Urothelium cell line (cell line): ENCODE measurements at regions not wholly inside any gene's neighbourhood (a gene's known extent, or its start where the extent isn't known, plus 50 kb on each side); places are given as distances from the start of the nearest gene placed in this dataset.

ENCODE experiments used
- DNase-seq: peaks from one replicate; pipeline ENCODE4 v3.0.0; 2011; ENCODE audit warnings: low spot score, mixed read lengths
- FAIRE-seq: peaks from 2 replicates; lab custom pipeline; 2011; peaks lifted over from hg19 to GRCh38; lab: Jason Lieb, UNC

GRCh38 chr9:79807971-79808370, 236.2 kb downstream of the TLE4 start:
- FAIRE-seq (no peak), DNase-seq (no peak)

- no peak for DNase-seq
- FAIRE-seq = no peak
Observed at GRCh38 chr9:79806086-79806485, 234.3 kb downstream of the TLE4 start.

GRCh38 chr9:79801459-79801858, 229.7 kb downstream of the TLE4 start:
- FAIRE-seq (no peak), DNase-seq (no peak)

DNA sequence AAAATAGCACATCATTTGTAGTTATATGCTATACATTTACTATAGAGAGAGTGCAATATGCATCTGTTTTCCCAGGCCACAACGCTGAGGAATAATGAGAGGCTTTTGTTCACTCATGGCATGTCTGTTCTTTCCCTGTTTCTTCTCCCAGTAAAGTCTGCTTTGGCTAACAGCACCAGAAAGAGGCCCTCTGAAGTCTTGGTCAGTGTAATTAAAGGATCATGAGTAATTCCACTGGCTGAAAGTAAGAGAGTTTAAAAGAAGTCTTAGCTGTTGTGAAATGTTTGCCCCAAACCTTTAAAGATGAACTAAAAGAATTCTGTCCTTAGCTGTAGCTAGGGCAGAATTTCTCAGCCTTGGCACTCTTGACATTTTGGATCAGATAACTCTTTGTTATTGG, 228.8 kb downstream of the TLE4 start:
- FAIRE-seq = no peak
- DNase-seq = no peak

- no peak for FAIRE-seq
- DNase-seq = no peak
Observed at GRCh38 chr9:79799691-79800335, 228.0 kb downstream of the TLE4 start.

- FAIRE-seq = no peak
- DNase-seq = no peak
Observed at GRCh38 chr9:79798450-79798849, 226.7 kb downstream of the TLE4 start.

DNA sequence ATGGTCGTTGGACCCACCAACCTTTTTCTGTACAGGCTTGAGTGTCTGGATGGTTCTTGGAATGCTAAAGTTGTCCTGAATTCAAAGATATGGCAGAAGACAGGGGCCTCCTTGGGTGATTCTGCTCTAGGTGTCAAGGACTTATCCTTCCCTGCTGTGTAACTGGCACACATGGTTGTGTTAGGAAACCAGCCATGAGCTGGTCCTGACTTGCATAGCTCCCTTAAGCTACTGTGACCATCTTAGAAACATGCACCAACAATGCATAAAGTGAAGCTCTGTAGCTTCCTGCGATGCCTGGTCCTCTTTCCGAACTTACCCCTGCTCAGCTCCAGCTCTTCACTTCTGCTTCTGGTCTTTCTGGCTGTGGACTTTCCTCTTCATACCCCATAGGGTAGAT, 224.6 kb downstream of the TLE4 start:
- no peak for DNase-seq
- no peak for FAIRE-seq

GRCh38 chr9:79788662-79789061, 216.9 kb downstream of the TLE4 start:
- no peak for FAIRE-seq
- no peak for DNase-seq

DNA sequence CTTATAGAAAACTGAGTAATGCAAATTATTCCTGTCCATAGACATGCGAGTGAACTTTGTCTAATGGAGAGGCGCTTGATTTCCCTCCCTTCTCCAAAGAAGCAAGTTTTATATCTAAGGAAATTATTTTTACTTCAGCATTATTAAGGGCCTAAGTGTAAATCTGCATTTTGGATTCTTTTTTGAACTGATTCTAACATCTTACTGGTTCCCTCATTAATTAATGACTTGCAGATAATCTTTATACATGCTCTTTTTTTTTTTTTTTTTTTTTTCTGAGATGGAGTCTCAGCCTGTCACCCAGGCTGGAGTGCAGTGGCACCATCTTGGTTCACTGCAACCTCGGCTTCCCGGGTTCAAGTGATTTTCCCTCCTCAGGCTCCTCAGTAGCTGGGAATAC, 209.5 kb downstream of the TLE4 start:
- DNase-seq (no peak), FAIRE-seq (no peak)

DNA sequence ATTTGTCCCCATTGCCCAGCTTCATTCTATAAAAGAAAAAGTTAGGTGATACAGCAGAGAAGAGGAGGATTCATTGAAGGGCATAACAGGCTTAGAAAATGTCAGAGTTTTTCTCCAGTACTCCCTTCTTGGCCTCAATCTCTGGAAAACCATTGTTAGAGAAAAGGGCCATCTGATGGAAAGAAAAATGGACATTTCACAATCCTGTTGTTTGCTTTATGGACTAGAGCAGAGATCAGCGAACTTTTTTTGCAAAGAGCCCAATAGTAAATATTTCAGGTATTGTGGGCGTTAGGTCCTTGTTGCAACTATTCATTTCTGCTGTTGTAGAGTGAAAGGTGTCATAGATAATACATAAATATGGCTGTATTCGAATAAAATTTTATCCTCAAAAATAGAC, 208.8 kb downstream of the TLE4 start:
- DNase-seq = no peak
- no peak for FAIRE-seq

DNA sequence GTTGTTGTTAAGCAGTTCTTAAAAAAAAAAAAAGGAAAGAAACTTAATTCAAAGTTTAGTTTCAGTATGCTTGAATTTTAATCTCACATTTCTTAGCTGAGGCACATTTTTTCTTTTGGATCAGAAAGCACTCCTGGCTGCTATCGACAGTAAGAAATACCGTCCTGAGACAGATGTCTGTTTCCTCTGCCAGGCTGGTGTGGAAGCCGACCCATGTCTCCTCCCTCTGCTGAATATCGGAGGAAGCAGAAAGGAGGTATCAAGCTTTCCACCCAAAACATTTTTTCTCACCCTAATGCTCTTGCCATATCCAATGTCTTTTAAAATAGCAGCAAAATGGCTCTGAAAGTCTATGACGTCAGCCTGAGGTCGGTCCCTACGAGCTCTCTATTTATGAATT, 208.1 kb downstream of the TLE4 start:
- FAIRE-seq (no peak), DNase-seq (no peak)

DNA sequence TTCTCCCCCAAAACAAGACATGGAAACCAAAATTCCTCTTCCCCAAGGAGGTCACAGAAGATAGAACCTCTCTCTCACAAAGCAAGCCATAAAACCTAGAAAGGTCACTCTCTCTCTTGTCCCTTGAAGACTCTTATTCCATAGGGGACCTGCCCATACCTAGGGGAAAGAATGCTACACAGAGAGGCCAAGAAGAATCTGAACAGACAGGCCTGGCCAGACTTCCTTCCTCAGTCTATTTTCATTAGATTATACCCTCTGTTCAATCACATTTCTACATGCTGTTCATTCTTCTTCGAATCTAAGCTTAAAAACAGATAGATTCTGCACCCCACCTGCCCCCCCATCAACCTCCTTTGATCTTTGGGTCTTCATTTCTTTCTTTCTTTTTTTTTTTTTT, 206.8 kb downstream of the TLE4 start:
- no peak for FAIRE-seq
- DNase-seq = no peak

DNA sequence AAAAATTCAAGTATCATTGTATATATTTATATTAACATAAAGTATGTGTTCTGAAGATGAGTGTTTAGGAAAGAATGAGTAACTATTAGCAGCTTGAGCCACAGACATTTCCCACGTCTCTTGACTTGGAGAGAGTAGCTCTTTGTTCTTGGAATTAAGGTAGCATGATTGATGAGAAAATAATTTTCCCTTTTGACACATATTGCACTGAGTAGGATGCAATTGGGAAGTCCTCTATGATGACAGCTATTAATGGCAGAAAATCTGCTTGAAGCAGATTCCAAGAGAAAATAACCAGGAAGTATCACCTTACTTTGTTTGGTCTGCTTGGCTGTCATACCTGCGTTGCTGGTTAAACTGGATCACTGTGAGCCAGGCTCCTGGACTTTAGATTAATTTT, 204.8 kb downstream of the TLE4 start:
- DNase-seq = no peak
- no peak for FAIRE-seq
